GM19467 (cell line): ENCODE measurements at regions not wholly inside any gene's neighbourhood (a gene's known extent, or its start where the extent isn't known, plus 50 kb on each side); places are given as distances from the start of the nearest gene placed in this dataset.

Experiments
- ATAC-seq: cut with Tn5 transposase; IDR thresholded peaks from one replicate; pipeline ENCODE4 v1.9.1; 2021; ENCODE audit warnings: mild to moderate bottlenecking, moderate library complexity; ENCODE audit not compliant: unreplicated experiment

DNA sequence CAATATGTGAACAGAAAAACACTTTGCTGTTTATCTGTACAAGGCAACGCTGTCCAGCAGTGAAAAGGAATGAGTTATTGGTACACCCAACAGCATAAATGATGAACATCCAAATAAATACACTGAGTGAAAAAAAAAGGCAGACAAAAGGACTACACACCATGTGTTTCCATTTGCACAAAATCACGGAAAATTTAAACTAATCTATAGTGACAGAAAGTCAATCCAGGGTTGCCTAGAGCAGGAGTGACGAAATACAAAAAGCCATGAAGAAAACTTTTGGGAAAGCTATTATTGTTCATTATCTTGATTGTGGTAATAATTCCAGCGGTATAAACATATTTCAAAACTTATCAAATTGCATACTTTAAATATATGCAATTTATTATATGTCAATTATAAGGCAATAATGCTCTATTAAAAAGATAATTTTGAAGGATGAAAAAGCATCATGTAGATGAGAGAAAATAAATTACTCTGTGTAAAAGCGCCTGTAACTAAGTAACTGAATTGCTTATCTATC, 578.0 kb upstream of the TMEM132C start:
- no peak for ATAC-seq

GRCh38 chr12:127690161-127690560, 576.8 kb upstream of the TMEM132C start:
- ATAC-seq, result no peak

- ATAC-seq, result no peak
Measured at GRCh38 chr12:127696963-127697362, 570.0 kb upstream of the TMEM132C start.

GRCh38 chr12:127703026-127703425, 563.9 kb upstream of the TMEM132C start:
- ATAC-seq, result no peak

DNA sequence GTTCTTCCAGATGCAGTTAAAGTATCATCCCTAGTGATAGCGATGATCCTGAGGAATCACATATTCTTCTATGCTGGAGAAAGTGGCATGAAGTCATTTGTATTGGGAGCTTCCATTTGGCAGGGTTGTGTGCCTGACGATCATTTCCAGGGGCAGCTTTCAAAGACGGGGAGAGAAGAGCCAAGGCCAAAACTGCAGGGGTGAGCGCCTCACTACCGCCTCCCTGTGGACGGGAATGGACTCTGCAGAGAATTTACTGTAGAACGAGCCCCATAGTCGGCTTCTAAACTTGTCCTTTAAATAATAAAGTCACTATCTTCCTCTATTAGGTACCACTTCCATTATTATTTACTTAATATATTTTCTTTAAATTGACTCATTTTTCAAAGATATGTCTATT, 555.9 kb upstream of the TMEM132C start:
- ATAC-seq, result no peak

- no peak for ATAC-seq
Measured at GRCh38 chr12:127712561-127712960, 554.4 kb upstream of the TMEM132C start.

DNA sequence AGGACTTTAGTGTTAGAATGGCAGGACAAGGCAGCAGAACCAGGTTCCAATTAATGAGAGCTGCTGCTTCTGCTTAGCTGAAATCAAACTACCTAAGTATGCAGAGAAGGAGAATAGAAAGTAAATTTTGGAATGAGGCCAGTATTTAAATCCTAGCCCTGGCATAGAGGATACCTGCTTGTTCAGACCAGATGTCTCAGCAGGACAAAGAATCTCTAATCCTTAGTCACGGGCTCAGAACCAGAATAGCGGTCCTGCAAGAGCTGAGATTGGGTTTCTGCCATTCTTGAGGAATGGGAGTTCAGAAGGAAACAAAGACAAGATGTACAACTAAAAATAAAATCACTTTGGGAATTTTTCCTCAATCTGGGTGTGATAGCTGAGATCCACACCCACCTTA, 550.8 kb upstream of the TMEM132C start:
- ATAC-seq, result no peak

DNA sequence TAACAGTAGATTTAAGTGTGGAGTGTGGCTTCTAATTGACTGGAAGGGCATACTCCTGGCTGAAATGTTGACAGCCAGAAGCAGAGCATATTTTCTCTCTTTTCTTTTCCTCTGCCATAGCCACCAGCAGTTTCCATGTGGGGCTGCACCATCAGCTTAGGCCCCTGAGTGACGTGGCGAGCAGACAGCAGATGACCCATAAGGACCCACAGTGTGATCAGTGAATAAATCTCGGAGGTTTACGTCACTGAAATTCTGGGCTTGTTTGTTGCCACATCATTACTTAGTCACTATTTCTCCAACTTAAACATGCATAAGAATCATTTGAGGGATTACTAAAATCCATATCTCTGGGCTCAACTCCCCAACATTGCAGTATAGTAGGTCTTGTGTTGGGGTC, 549.7 kb upstream of the TMEM132C start:
- ATAC-seq, result no peak

GRCh38 chr12:127720334-127720733, 546.6 kb upstream of the TMEM132C start:
- no peak for ATAC-seq

DNA sequence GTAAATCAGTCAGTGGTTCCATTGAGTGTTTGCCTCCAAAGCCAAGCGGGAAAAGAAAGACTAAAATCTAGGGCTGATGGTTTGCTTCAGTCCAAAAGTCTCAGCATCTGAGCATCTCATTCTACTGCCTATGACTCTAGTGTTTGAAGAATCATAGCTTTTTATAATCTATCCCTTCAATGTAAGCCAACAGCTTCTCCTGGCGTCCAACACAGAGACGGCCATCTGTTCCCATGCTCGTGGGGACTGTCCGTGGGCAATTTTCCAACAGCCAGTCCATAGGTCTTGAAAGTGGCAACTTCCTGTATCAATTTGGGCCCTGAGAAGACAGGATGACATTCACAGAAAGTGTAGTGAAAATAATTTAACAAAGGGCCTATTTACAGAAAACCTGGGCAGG, 544.4 kb upstream of the TMEM132C start:
- no peak for ATAC-seq

DNA sequence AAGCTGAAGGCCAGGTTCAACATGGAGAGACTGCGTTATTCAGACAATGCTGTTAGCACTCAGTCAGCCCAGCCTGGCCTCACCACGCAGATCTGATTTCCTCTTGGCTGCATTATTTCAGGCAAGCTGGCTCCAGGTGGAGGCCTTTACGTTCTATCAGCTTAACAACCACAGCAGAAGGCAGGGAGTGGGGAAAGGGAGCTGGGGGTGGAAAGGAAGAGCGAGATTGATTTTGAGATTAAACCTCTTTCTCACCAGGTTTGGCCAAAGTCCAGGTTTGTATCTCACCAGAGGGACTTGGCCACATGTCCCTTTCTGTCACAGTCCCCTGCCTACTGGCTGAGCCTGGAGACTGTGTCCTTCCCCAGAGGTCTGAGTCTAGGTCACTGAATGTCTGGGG, 543.7 kb upstream of the TMEM132C start:
- no peak for ATAC-seq

DNA sequence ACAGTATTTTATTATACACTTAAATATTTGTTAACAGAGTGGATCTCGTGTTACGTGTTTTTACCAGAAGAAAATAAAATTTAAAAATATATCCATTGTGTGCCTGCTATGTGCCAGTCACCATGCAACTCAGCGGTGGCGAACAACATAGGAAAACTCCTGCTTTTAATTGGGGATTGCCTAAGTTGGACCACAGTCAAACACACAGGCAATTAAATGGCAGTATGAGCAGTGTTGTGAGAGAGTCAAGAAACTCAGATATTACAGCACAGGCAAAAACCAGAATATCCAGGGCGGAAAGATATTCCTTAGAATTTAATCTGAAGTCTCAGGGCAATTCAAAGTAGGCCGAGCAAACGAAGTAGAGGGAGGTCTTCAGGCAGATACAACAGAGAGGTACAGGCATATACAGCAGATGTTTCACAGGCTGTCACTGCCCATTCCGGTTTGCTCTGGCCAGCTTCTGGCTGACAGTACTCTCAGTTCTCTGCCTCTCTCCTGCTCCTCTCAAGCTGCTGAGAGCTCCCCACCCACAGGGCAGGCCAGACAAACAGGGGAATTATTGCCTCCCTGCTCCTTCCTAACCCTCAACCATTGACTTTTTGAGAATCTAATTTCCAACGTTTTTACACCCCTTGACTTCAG, 540.2 kb upstream of the TMEM132C start:
- ATAC-seq, result no peak

- ATAC-seq, result no peak
Measured at GRCh38 chr12:127728285-127728684, 538.7 kb upstream of the TMEM132C start.

DNA sequence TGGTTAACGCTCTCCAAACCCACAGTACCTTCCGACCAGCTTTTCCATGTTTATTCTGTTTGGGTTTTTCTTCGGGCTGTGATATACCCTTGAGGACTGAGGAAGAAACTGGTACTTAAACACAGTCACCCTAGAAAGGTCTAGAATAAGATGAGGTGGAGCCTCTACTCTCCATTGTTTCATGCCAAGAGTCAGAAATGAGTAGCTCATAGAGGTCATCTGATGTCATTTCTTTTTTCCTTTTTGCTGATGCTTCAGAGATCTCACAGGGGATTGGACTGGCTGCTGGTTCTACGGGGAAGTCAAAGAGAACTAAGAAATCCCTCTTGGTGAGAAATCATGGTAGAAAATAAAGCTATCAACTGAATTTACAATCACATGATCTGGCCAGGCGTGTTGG, 538.2 kb upstream of the TMEM132C start:
- no peak for ATAC-seq

DNA sequence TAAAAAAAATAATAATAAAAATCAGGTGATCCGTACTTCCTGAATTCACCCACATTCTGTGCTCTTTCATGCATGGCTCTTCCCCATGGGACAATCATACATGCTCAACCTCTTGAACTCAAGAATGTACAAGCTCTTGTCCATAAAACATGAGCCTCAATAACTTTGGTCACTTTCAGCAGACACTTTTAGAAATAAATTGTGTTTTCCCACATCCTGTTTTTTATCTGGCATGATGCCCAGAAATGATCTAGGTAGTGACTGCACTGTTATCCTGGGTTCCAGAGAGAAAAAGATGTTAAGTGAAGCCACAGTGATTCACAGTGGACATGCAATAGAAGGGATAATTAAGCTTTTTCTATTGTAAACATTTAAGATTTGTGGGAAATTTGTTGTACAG, 537.6 kb upstream of the TMEM132C start:
- ATAC-seq, result no peak

DNA sequence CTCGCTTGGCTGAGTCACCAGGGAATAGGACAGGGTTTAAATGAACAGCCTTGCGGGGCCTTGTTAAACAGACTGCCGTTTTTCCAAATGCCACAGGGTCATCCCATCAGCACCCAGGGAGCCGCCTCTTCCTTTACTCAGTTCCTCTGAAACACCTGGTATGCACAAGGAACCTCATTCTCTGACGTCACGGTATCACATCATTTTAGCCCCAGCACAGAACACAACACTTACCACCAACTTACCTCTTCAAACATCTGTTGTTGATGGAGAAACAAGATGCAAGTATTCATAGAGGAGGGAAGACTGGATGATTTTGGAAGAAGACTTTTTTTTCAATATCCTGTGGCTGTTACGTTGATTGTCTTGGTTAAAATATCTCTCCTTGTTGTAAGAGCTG, 535.3 kb upstream of the TMEM132C start:
- no peak for ATAC-seq

DNA sequence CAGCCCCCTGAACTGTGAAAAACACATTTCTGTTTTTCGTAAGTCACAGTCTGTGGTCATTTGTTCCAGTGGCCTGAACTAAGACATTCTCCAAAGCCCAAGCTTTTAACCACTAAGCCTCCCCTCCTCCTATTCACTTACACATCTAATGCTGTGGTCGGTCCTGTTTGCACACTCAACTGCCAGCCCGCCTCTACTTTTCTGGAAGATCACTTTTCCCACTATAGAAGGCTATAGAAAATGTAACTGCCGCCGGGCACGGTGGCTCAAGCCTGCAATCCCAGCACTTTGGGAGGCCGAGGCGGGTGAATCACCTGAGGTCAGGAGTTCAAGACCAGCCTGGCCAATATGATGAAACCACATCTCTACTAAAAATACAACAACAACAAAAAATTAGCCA, 524.7 kb upstream of the TMEM132C start:
- ATAC-seq, result no peak

DNA sequence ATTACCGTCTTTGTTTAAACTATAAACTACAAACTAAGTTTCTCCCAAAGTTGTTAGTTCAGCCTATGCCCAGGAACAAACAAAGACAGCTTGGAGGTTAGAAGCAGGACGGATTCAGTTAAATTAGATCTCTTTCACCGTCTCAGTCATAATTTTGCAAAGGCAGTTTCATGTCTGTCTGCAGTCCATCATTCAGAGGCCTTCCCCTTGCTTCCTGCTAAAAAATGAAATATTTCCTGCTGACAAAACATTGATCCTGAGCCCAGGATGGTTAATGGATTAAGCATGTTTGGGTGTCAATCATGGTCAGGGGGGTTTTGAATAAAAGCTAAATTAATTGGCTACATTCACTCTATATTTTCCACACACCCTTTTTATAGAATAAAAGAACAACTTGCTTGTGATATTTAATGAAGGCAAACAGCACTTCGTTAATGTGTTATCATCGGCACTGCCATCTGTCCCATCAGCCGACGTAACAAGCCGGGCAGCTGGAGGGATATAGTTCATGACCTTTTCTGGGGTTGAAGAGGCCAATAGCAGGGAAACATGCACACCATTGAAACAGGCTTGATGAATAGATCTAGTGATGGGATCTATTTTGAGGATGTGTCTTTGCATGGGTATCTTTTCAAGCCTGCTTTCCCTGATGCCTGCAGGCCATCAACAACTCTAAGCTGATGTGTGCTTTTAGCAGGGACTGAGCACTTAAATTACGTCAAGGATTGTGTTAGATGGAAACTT, 521.3 kb upstream of the TMEM132C start:
- ATAC-seq, result no peak

DNA sequence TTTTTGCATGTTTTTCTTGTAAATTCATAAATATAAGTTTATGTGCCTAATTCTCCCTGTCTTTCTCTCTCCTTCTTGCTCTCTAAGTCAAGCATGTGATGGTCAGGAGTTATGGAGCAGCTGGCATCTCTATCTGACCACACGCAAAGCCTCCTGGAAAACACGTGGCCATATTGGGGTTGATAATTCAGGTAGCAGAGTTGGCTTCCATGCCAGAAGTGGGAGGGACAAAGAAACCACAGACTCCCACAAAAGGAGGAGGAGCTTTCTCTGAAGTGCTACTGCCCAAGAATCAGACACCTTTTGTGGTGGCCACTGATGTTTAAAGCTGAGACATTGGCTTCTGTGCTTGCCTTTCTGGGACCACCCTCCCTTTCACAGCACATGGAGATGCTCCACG, 517.6 kb upstream of the TMEM132C start:
- ATAC-seq, result no peak

GRCh38 chr12:127750076-127750840, 516.7 kb upstream of the TMEM132C start:
- no peak for ATAC-seq

DNA sequence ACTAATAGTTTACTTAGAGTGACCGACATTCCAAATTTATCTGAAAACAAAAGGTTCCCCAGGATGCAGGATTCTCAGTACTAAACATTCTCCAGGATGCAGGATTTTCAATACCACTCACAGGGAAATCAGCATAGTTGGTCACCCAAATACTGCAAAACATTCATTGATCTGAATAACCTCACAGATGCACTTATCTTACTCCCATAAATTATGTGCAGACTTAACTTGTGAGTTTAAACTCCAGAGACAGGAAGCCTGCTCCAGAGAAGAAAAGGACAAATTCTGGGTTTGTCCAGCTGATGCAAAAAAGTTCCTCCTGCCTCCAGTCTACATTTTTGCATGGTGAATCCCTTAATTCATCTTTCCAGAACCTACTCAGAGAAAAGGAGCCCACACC, 514.2 kb upstream of the TMEM132C start:
- no peak for ATAC-seq

GRCh38 chr12:127760357-127760756, 506.6 kb upstream of the TMEM132C start:
- no peak for ATAC-seq
